ENCODE measurements at regions not wholly inside any gene's neighbourhood (a gene's known extent, or its start where the extent isn't known, plus 50 kb on each side); places are given as distances from the start of the nearest gene placed in this dataset.

DNA sequence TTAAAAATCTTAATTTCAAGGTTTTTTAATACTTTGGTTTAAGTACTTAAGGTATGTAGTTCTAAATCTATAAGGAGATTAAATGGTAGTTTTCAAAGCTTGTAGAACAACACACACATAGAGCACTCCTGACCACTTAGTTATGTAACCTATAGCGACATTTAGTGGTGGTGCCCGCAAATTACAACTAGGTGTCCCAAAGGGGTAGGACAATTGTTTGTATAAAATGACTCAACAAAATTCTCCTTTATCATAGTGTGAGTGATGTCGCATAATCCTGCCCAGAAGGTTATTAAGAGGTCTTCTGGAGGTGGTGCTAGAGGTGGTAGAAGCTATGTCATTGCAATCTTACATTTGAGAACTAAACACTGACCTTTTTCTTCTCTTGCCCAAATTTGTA is 373.0 kb upstream of the RASGEF1B start:
- Mint-ChIP-seq H3K27me3 (ENCODE audit: insufficient read depth, unreplicated experiment) (no peaks in the 10 kb centered on the region), H3K4me1 (ENCODE audit: low read depth, unreplicated experiment) (peaks cover 31% of the 10 kb centered on the region), H3K27ac (ENCODE audit: unreplicated experiment) (peak overlapping the region; percentile 67), H3K36me3 (ENCODE audit: insufficient read depth, unreplicated experiment) (no peaks in the 10 kb centered on the region), H3K4me3 (ENCODE audit: unreplicated experiment) (peak overlapping the region; percentile 13), H3K9me3 (ENCODE audit: unreplicated experiment) (peaks cover 37% of the 10 kb centered on the region)
- ChIA-PET POLR2A (interaction anchor here (0.6 to 1.0 kb wide), 2 partner anchors 268 to 375 kb away, joined by 3 to 4 read pairs; no protein-coding TSS in a partner anchor), CTCF (interaction anchor here (0.7 to 2.5 kb wide), 5 partner anchors 61 to 377 kb away, joined by 3 to 16 read pairs (median 4); partner anchors contain the start of gene RASGEF1B)
- intact Hi-C loops (cut with micrococcal nuclease; ENCODE audit: unreplicated experiment), result loop anchor here (1.0 to 10.0 kb wide), 11 partner anchors 26 to 438 kb away; no protein-coding TSS in a partner anchor
- no TSS peak for BruUV-seq (replicated peaks)
- Histone ChIP-seq H3K4me1 (peaks cover 42% of the 10 kb centered on the region), H3K4me3 (ENCODE audit: low read depth, low read length) (no peak overlapping the region), H3K36me3 (ENCODE audit: control insufficient read depth, insufficient read depth, low read length) (no peaks in the 10 kb centered on the region), H3K27me3 (replicated peaks; ENCODE audit: control insufficient read depth, insufficient read depth, low read length) (no peaks in the 10 kb centered on the region), H3K9me3 (peaks cover 3% of the 10 kb centered on the region; the same call in 1 of the 2 replicates)
- TF ChIP-seq, protein P1, sequence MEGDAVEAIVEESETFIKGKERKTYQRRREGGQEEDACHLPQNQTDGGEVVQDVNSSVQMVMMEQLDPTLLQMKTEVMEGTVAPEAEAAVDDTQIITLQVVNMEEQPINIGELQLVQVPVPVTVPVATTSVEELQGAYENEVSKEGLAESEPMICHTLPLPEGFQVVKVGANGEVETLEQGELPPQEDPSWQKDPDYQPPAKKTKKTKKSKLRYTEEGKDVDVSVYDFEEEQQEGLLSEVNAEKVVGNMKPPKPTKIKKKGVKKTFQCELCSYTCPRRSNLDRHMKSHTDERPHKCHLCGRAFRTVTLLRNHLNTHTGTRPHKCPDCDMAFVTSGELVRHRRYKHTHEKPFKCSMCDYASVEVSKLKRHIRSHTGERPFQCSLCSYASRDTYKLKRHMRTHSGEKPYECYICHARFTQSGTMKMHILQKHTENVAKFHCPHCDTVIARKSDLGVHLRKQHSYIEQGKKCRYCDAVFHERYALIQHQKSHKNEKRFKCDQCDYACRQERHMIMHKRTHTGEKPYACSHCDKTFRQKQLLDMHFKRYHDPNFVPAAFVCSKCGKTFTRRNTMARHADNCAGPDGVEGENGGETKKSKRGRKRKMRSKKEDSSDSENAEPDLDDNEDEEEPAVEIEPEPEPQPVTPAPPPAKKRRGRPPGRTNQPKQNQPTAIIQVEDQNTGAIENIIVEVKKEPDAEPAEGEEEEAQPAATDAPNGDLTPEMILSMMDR (IDR thresholded peaks at IDR 0.05; ENCODE audit: insufficient read depth in 1 of 2, low read depth in 1 of 2, low read length in 1 of 2, severe bottlenecking in 1 of 2, unreplicated experiment in 1 of 2), result peak; percentile 64 to 70
- DNase-seq, result peak; percentile 82 to 88

DNA sequence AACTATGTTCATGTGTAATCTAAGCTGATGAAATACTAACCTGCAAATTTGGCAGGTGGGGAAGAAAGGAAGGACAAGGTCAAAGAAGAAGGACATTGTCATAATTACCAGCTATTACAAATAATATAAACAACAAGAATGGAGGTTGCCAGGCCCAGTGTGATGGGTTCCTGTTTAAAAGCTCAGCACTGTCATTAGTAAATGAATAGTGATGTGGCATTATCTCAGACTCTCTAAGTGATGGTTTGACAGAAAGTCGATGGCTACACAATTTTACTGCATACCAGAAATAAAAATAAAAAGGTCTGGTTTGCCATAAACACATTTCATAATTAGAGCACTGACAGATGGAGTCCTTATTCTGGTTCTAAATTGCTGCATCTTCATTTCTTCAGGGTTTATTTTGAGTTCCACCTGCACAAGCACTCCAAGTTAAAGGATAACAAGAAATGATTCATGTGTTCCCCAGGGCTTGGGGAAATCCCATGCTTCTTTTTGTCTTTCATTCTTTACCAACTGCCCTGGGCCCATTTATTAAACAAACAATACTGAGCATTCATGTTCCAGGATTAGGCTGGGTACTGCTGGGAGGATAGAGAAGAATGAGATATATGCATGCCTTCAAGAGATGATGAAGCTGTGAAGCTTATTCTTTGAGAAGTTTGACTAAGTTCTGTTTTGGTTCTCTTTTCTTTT is 367.8 kb upstream of the RASGEF1B start:
- Mint-ChIP-seq H3K27me3 (ENCODE audit: insufficient read depth, unreplicated experiment) (no peaks in the 10 kb centered on the region), H3K36me3 (ENCODE audit: insufficient read depth, unreplicated experiment) (no peaks in the 10 kb centered on the region), H3K4me3 (ENCODE audit: unreplicated experiment) (no peak overlapping the region), H3K9me3 (ENCODE audit: unreplicated experiment) (peaks cover 9% of the 10 kb centered on the region), H3K4me1 (ENCODE audit: low read depth, unreplicated experiment) (peaks cover 16% of the 10 kb centered on the region), H3K27ac (ENCODE audit: unreplicated experiment) (no peak overlapping the region)
- DNase-seq, result no peak
- no peaks in the 10 kb centered on the region for H3K36me3 ChIP-seq (ENCODE audit: control insufficient read depth, insufficient read depth, low read length)
- peaks cover 27% of the 10 kb centered on the region for H3K4me1 ChIP-seq
- TF ChIP-seq, protein P1 (IDR thresholded peaks at IDR 0.05; ENCODE audit: insufficient read depth in 1 of 2, low read depth in 1 of 2, low read length in 1 of 2, severe bottlenecking in 1 of 2, unreplicated experiment in 1 of 2), result no peak
- BruUV-seq (replicated peaks), result no TSS peak
- ChIA-PET CTCF (no interaction called here), POLR2A (no interaction called here)
- no peaks in the 10 kb centered on the region for H3K27me3 ChIP-seq (replicated peaks; ENCODE audit: control insufficient read depth, insufficient read depth, low read length)
- H3K9me3 ChIP-seq, result no peaks in the 10 kb centered on the region
- intact Hi-C loops (cut with micrococcal nuclease; ENCODE audit: unreplicated experiment), result loop anchor here (10.0 kb wide), 1 partner anchor 185 kb away; no protein-coding TSS in a partner anchor
- no peak overlapping the region for H3K4me3 ChIP-seq (ENCODE audit: low read depth, low read length)

DNA sequence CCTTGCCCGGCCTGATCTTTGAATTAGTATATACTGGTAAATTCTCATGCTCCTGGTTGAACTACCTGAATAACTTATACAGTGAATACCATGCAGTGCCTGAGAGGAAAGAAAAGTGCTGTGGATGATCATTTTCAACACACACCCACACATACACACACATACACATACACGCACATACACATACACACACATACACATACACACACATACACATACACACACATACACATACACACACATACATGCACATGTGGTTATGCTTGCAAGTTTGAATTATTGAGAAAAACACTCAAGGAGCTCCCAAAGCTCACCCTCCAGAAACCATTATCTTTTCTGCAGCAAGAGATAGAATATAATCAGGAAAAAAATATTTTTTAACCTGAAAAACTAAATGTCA is 366.9 kb upstream of the RASGEF1B start:
- TF ChIP-seq, protein P1 (IDR thresholded peaks at IDR 0.05; ENCODE audit: insufficient read depth in 1 of 2, low read depth in 1 of 2, low read length in 1 of 2, severe bottlenecking in 1 of 2, unreplicated experiment in 1 of 2), result no peak
- no peaks in the 10 kb centered on the region for H3K36me3 ChIP-seq (ENCODE audit: control insufficient read depth, insufficient read depth, low read length)
- peaks cover 13% of the 10 kb centered on the region for H3K4me1 Mint-ChIP-seq (ENCODE audit: low read depth, unreplicated experiment)
- H3K4me3 Mint-ChIP-seq (ENCODE audit: unreplicated experiment), result no peak overlapping the region
- peaks cover 18% of the 10 kb centered on the region for H3K4me1 ChIP-seq
- CTCF ChIA-PET, result no interaction called here
- no peaks in the 10 kb centered on the region for H3K27me3 ChIP-seq (replicated peaks; ENCODE audit: control insufficient read depth, insufficient read depth, low read length)
- BruUV-seq (replicated peaks), result no TSS peak
- POLR2A ChIA-PET, result no interaction called here
- H3K9me3 Mint-ChIP-seq (ENCODE audit: unreplicated experiment), result peaks cover 9% of the 10 kb centered on the region
- H3K36me3 Mint-ChIP-seq (ENCODE audit: insufficient read depth, unreplicated experiment), result no peaks in the 10 kb centered on the region
- no peak for DNase-seq
- intact Hi-C loops (cut with micrococcal nuclease; ENCODE audit: unreplicated experiment), result no loop called here
- no peak overlapping the region for H3K27ac Mint-ChIP-seq (ENCODE audit: unreplicated experiment)
- H3K9me3 ChIP-seq, result no peaks in the 10 kb centered on the region
- no peaks in the 10 kb centered on the region for H3K27me3 Mint-ChIP-seq (ENCODE audit: insufficient read depth, unreplicated experiment)
- H3K4me3 ChIP-seq (ENCODE audit: low read depth, low read length), result no peak overlapping the region

Data from Caco-2 (cell line).